Fibroblast of skin of abdomen (primary cell): ENCODE measurements at regions not wholly inside any gene's neighbourhood (a gene's known extent, or its start where the extent isn't known, plus 50 kb on each side); places are given as distances from the start of the nearest gene placed in this dataset.
"Not testable (repeated sequence)": the region's sequence is repeated elsewhere in the genome, so short reads cannot be mapped to it uniquely, and the experiment has no call there.

Experiments used
- DNase-seq: peaks from one replicate; pipeline ENCODE4 v3.0.0-alpha.2; 2013

DNA sequence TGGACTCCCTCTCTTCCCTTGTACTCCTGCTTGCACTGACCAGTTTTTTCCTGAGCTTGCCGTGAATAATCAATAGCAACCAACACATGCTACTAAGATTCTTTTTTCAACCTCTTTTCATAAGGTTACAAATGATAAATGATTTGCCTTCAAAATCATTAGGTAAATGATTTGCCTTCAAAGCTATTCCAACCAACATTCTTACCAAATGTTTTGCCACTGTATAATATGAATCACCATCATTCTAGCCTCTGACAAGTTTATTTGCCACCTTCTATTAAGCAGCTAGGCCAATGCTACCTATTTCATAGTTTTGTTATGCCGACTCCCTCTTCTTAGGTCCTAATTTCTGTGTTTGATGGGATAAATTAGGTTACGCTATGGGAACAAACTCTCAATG, 385.1 kb downstream of the DTWD2 start:
- no peak for DNase-seq

DNA sequence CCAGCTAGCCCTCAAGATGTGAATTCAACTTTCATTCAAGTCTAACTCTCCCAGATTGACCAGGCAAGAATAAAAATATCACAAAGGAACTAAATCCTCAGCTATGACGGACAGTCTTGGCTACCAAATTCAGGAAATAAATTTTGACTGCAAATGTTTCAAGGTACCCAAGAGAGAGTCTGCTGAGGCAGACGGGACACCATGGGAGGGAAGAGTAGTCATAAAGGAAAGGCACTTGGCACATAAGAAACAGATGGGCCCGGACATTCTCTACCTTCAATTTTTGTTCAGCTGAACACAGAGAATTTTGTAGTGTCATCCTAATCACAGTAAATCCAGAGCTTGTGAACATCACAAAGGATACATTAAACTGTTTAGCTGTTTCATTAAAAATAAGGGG, 390.0 kb downstream of the DTWD2 start:
- DNase-seq = no peak

DNA sequence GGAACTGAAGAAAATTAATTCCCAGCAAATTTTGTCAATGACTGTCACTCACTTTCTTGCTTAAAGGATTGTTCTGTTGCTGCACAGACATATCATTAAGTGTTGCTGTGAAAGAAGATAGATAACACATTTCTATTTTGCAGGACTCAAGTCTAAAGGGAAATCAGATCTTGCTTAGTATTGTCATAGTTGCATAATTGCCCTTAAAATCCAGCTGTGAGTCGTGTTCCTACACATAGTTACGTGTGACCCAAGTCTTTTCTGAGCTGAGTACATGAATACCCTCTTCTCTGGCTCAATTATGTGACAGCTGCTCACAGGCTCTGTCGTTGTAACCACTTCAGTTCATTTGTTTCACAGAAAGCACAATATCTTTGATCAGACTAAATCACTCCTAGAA, 390.8 kb downstream of the DTWD2 start:
- DNase-seq = no peak

DNA sequence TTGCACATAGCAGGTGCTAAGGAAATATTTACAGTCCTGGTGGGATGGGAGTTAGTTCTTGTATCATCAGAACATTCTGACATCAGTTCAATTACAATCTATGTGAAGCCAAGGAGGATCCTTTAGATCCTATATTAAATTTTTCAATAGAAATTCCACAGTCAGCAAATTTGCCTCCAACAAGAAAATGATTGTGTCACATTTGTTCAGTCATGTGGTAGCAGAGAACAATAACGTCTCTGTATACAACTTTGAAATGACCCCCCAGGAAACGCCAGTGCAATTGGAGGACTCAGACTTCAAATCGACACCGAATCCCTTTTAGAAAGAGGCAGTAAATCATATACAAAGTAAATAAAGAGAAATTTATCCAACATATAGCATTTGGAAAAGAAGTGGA, 392.1 kb downstream of the DTWD2 start:
- no peak for DNase-seq

DNA sequence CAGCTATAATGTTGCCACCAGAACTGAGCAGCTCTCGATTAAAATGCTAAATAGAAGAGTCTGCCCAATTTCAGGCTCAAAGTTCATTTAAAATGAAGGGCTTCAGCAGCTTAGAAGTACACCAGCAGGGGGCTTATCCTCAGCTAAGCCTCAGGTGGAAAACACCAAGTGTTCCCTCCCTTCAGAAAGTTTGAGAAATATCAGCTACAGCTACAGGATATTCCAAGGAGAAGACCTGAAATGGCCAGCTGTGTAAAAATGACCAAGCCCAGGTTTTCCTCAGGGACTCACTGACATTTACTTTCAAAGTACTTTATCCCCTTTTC, 395.4 kb downstream of the DTWD2 start:
- no peak for DNase-seq

DNA sequence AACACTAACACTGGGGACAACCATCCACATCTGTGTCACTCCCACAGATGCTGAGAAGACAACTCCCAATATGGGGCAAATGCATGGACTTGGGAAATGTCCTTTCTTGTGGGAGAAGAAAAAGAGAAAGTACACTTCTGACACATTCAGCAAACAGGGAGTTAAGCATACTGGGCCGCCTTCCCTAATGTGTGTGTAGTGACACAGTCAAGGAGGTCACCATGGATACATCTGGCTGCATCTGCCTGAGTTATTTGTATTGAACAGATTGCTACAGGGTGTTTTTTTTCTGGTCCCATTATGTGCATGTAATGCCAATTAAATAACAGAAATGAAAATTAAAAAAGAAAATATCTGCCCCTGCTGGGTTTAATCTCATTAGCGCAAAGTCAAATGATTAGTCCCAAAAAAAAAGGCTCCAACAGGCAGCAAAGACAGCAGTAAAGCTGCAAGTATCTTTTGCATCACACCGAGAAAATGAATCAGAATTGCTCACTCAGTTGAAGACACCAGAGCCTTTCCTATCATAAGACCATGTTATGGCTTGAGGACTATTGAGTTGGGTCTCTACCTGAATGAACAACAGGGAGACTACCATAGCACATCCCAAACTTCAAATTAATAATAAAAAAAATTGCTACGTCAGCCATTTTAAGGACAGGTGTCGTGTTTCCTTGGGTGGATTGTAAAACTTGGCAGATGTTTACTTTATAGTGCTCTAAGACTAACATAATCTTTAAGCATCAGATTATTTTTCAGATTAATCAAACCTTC, 395.9 kb downstream of the DTWD2 start:
- DNase-seq = no peak

DNA sequence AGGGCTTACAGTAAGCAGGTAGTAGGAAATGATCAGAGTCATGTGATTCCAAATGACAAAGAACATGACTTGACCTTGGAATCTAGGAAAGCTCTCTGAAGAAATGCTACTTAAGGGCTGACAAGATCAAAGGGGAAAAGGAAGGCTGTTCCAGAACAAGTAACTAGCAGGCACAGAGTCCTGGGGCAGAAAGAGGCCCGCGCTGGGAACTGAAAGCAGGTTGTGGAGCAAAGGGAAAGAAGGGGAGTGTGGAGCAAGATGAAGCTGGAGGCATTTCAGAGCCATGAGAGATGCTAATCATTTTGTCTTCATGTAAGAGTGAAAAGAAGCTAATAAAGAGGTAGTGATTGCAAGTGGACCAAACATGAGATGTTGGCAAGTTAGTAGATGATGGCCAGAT, 397.5 kb downstream of the DTWD2 start:
- DNase-seq = no peak

DNA sequence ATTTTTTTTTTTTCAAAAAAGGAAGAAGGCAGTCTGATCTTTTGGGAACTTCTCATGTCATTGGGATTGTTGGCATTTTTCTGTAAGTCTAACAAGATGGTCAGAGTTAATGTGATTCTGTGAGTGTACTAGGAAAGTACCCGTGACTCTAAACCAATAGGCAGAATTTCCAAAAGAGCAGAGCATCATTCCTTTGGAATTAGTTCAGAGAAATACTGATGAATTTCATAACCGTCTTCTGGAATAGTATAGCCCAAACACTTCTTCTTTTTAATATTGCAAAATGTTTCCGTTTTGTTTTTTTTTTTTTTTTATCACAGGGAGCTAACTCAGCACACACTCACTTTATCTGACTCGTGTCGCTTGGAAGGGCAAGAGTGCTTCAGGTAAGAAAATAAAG, 407.4 kb downstream of the DTWD2 start:
- DNase-seq = peak; percentile 79

DNA sequence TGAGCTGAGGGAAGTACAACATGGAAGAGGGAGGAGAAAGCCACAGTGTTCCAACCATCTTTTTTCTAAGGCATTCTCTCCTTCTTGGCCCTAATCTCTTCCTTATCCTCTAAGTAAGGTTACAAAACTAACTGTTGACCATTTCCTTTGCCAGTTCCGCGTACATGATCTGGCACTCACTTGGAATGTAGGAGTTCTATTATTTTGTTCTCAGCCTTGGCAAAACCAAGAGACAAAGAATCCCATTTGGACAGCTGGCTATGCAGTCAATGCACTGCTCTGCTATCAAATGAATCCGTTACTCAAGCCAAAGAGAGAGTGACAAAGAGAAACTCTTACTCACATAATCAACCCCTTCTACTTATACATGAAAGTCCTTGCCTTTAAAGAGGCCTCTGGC, 410.3 kb downstream of the DTWD2 start:
- no peak for DNase-seq

DNA sequence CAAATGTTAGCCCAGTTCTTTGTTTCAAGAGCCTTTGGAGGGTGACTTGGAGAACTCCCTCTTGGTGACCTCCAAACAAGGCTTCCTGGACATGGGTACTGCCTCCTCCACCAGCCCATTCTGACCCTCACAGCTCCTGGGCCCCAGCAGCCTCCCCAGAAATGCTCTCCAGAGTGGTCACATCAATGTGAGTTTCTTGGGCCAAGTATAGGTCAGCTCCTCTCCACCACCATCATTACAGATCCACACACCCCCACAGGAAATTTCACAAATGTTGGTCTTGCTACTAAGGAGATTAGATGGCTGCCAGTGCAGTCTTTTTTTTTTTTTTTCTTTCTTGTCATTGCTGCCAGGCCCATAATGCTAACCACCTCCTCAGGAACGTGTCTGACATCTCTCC, 410.7 kb downstream of the DTWD2 start:
- no peak for DNase-seq

DNA sequence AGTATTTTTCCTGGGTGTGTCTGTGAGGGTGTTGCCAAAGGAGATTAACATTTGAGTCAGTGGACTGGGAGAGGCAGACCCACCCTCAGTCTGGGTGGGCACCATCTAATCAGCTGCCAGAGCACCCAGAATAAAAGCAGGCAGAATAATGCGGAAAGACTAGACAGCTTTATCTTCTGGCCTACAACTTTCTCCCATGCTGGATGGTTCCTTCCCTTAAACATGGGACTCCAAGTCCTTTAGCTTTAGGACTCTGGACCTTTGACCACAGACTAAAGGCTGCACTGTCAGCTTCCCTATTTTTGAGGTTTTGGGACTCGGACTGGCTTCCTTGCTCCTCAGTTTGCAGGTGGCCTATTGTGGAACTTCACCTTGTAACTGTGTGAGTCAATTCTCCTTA, 418.1 kb downstream of the DTWD2 start:
- DNase-seq = not testable (repeated sequence)

DNA sequence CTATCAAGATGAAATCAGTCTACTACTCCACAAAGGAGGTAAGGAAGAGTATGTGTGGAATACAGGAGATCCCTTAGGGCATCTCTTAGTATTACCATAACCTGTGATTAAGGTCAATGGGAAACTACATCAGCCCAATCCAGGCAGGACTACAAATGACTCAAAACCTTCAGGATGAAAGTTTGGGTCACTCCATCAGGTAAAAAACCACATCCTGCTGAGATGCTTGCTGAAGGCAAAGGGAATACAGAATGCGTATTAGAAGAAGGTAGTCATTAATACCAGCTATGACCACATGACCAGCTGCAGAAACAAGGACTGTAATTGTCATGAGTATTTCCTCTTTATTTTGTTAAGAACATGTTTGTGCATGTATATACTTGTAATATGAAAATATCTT, 418.8 kb downstream of the DTWD2 start:
- not testable (repeated sequence) for DNase-seq

DNA sequence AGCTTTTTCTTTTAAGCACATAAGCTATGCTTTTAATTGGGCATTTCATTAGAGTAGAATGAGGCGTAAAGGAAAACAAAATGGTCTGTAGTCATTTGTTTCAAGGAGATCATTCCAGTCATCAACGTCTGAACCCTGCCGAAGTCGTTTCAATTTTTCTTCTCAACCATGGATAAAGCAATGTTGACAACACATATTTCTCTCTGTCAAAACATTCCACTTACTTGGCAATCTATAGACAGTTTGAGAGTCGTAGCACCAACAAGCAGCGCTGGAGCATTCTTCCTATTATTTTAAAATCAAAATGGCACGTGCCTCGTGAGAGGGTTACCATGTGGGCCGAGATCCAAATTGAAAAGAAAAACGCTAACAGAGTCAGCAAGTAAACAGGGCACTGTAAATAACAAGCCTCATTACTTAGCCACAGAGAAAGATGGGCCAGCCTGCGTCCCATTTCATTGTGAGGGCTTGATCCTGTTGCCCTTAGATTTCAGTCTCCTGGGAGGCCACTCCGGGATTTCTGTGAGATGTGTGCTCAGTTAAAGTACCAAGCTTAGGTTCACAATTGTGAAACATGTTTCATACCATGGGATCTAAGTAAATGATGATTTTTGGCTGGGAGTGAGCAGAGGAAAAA, 422.9 kb downstream of the DTWD2 start:
- no peak for DNase-seq

DNA sequence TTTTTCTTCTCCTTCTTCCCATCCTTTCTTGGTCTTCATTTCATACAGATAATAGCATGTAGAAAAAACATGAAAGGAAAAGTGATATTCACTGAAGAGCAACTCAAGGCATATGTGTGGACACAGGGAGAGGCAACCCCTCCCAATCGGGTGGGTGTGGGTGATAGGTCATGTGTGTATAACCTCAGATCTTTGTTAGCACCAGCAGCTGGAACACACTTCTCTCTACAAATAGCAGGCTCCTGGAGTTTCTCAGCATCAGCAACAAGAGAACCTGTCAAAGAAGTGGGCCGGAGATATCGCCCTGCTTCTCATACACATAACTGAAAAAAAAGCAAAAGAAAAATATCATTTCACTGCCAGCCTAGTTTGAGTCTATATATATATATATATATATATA, 426.4 kb downstream of the DTWD2 start:
- DNase-seq = no peak

DNA sequence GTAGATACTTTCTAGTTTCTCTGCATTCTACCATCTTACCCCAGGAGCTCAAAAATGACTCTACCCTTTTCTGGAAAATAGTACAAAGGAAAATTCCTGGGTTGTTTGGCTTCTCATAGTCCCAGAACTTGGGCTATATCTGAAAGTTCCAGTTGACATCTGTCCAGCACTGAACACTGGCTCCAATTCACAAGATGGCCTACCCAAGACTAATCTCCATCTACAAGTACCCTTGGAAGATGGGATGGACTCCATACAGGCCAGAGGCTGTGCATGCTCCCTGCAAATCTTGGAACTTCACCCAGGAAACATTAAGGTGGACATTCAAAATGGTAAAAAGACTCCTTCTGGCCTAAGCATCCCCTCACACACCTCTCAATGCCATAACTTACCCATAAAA, 427.1 kb downstream of the DTWD2 start:
- DNase-seq = no peak

DNA sequence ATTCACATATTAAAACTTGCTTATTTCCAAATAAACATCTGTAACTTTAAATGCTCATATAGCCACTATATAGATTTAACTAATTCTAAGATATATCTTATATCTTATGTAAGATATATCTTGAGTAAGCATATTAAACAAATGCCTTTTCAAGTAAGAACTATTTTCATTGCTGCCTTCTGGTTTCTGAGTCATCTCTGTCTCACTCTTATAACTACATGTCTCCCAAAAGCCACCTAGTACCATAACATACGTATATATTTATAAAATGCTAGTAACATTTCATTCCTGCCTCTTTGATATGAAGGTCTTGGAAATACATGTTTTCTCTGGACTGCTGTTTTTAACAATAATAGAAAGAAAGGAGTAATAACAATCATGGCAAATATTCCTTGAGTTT, 429.5 kb downstream of the DTWD2 start:
- peak; percentile 63 for DNase-seq

DNA sequence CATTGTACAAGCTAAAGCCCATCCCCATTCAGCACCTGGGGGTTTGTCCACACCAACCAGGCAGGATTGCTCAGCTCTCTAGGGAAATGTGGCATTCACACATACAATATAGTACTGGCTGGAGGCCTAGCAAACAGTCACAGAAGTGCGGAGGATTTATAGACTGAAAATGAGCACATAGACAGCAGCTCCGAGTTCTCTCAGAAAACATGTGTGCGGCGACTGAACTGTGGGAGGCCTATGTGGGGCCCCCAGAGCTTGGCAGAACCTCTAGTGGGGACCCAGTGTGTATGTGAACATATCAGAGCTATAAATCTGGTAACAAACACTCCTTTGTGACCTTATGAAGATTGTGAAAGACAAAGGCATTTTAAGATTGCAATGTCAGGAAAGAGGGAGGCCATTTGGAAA, 431.1 kb downstream of the DTWD2 start:
- peak; percentile 99 for DNase-seq

DNA sequence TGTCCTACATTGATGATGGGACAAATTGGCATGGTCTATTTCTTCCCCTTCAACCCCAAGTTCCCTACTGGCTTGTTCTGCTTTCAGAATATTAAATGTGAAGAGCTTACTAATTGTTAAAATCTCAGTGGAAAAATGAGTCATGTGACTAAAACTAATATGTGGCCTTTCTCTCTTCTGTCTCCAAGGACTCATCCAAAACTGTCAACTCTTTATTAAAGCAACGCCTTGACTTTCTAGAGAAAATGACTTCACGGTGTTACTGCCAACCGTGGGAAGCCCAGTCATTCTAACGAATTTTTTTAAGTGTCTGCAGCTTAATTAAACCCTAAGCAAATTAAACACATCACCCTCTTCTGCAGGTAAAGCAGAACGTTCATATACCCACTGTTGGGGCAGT, 431.6 kb downstream of the DTWD2 start:
- DNase-seq = no peak

DNA sequence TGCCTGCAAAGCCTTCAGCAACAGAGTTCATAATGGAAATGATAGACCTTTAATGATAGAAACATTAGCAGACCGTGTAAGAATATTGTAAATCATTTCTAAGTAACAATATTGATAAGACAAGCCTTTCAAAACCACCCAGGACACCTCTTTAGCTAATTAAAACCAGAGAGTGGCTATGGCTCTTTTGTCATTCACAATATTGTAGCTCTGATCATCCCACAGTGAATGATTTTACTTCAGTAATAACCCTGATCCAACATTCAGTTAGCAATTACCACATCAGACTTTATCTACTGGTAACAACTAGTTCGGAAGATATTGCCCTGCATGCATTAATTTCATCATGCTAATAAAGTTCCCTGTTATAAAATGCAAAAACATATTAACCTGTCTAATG, 432.6 kb downstream of the DTWD2 start:
- no peak for DNase-seq

DNA sequence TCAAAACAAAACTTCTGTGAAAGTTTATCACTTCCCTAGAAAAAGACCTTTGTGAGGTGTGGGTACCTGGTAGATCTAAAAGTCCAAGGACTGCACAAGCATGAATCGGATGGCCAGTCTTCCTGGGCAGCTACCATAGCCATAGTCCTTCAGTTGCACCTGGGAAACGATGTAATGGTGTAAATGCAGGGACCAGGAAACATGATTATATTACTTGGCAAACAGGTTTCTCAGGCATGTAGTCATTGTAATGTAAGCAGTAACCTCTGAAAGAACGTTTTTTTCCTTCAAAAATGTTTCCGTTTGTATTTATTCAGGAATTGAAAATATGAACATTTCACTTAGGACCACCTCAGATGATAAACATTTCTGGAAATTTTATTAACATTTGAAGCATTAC, 433.4 kb downstream of the DTWD2 start:
- no peak for DNase-seq

DNA sequence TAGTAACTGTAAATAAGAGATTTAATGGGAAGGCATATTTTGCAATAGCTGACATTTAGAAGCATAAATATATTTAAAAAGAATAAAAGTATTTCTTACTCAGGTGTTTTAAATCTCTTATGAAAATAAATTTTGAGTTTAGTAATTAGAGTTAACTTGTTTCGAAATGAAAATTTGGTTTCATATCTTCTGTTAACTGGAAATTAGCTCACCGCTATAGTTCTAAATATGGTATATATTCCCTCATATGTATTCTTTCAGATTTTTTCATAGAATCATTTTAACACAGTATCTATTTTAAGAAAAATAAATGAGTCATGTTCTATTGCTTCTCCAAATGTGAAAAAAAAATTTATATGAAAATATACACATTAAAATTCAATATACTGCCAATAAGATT, 434.1 kb downstream of the DTWD2 start:
- no peak for DNase-seq

DNA sequence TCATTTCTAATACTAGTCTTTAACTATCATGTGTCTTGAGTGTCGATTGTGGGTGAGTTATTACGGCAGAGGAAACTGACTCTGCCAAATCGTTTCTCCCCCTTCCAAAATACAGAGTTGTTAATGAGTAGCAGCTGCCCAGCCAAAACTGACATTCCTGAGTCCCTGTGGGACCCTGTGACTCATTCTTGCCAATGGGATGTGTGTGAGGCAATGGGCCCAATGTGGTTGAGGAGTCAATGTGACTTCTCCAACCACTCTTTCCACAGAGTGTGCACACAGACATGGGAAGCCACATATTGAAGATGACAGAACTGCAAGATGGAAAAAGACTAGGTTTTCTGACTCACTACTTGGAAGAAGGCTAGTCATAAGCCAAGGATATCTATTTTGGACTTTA, 434.7 kb downstream of the DTWD2 start:
- DNase-seq = peak; percentile 100

DNA sequence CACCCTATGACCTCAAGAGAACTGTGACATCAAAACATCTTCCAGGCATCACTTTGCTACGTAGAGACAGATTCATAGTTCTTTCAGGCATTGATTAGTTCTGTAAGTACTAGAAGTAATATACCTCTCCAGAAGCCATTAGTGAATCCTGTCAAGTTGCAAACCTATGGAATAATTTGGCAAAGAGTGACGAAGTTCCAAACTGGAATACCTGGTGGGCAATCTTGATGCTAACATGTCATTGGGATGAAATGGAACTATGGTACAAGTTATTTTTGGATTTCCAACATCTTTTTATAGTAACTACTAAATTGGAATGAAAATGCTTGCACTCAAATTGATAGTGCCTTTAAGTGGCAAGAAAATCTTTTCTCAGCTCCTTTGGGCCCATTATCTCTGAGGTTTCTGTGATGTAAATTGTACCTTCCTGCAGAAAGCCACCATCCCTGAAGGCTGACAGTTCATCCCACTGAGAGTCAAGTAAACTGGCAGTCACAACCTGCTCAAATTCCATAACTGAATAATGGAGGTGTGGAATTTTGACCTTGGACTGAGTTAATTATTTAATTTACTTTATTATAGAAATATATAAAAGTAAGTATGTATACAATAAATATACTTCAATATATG, 435.5 kb downstream of the DTWD2 start:
- no peak for DNase-seq

DNA sequence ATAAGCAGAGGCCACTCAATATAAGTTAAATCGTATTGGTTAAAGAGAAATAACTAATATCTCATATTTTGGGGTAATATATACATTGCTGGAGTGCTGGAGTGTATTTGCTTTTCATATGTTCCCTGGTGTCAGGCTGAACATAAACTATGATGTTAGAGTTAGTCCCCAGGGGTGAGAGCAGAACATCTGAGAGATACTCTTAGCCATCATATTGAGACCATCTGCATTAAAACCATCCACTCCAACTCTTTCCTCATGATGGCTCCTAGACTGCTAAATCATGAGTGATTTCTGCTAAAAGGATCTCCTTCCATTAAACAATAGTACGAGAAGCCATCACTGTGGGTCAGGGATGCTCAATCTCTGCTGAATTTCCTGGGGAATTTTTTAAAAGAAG, 436.2 kb downstream of the DTWD2 start:
- DNase-seq = no peak
